ENCODE measurements at regions not wholly inside any gene's neighbourhood (a gene's known extent, or its start where the extent isn't known, plus 50 kb on each side); places are given as distances from the start of the nearest gene placed in this dataset.

GRCh38 chr9:20152151-20152725 lies 363.4 kb upstream of the SLC24A2 start (continued):
- TF ChIP-seq ARID3B (CRISPR knock-in tag; IDR thresholded peaks at IDR 0.05; ENCODE audit: borderline replicate concordance) (no peak), ZNF518B (CRISPR knock-in tag; IDR thresholded peaks at IDR 0.05) (no peak), POLR2G (IDR thresholded peaks at IDR 0.05; ENCODE audit: low read depth, low read length) (no peak), THRB (CRISPR knock-in tag; conservative IDR thresholded peaks at IDR 0.05) (no peak)
